ENCODE measurements at regions not wholly inside any gene's neighbourhood (a gene's known extent, or its start where the extent isn't known, plus 50 kb on each side); places are given as distances from the start of the nearest gene placed in this dataset.
"Not testable (repeated sequence)": the region's sequence is repeated elsewhere in the genome, so short reads cannot be mapped to it uniquely, and the experiment has no call there.

DNA sequence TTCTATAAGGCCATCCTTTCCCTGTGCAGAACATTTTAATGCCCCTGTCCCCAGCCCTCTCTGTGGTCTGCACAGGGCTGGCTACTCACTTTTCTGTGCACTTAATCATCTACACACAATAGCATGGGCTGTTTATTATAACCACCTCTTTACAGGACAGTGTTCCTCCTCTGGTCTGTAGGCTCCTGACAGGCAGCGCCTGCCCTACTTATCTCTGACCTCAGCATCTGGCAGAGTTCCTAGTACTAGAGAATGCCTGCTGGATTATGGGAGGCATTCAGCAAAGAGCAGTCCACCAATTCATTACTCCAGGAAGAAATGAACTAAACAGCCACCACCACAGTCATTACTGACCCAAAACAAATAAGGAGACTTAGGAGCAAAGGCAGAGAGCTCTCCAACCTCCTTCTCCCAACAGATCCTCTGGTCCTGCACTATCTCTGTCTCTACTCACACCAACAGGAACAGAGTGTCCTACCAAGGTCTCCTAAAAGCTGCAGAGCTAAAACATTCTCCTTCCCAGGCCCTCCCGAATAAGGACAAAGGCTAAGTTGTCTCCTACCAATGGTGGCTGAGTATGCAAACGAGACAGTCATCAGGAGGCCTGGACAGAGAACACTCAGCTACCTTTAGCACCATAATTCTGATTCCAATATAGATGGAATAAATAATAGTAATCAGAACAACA is 279.2 kb downstream of the QDPR start:
- DNase-seq, result no peak

DNA sequence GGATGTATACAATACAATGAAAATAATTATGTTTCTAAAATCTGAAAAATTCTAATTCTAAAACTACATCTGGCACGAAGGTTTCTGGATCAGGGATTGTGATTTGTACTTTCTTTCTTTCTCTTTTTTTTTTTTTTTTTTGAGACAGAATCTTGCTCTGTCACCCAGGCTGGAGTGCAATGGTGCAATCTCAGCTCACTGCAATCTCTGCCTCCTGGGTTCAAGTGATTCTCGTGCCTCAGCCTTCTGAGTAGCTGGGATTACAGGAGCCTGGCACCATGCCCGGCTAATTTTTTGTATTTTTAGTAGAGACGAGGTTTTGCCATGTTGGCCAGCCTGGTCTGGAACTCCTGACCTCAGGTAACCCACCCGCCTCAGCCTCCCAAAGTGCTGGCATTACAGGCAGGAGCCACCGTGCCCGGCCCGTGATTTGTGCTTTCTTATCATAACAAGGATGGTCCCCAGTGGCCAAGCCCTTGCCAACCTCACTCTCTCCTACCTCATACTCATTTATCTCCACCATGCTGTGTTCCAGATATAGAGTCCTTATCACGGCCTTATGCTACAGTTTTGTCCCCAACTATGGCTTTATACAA is 279.9 kb downstream of the QDPR start:
- DNase-seq, result not testable (repeated sequence)

GRCh38 chr4:17230727-17231126 is 281.2 kb downstream of the QDPR start:
- no peak for DNase-seq

DNA sequence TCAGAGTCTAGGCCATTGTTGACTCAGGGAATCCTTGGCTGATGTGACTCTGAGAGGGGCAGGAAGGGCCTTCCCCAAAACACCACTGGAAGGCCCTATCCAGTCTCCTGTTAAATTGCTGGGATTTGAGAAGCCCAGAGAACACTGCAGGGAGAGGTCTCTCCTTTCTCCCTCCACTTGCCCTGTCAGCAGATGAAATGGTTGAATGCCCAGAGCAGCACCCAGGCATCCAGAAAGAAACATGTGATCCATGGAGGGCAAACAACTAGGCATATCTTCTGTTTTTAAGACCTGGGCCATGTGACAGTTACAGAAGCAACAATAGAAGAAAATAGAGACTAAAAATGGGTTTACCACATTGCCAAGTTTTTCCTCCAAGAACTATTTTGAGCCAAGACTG is 291.1 kb downstream of the QDPR start:
- DNase-seq, result no peak

GRCh38 chr4:17218786-17219185 is 293.1 kb downstream of the QDPR start:
- DNase-seq, result no peak

DNA sequence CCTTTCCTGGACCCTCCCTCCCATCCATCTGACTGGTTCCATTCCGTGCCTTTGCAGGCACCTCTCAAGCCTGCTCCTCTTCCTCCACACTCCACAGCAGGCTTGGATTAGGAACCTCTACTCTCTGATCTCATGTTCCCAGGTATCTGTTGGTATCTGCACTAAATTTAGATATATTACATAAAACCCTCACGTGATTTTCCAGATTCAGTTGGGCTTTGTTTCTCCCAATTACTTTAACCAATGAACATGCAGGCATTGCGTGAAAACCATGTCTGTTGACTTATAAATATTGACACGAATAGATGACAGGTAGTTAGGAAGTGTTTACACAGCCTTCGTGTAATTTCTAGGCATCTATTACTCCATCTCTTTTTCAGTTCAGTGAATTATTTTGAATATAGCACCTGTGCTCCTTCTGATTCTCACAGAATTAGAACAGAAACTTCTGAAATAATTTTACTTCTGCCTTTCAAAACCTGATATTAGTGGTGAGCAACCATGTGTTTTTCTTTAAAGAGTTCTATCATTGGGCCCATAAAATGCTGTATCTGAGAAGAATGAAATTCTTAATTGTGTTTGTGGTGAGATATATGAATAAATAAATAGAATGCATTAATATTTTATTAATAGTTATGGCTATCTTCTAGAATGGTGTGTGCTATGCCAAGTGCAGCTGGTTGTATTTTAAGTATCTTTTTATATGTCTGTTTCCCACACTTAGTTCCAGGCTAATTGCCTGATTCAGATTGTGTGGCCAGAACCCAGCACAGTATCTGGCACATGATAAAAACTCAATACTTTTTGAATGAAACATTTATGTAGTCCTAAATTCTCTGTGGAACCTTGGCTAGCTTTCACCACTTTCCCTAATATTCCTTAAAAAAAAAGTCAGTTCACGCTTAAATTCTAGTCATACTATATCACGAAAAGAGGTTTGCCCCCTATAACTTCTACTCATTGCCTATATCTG is 304.8 kb downstream of the QDPR start:
- no peak for DNase-seq

DNA sequence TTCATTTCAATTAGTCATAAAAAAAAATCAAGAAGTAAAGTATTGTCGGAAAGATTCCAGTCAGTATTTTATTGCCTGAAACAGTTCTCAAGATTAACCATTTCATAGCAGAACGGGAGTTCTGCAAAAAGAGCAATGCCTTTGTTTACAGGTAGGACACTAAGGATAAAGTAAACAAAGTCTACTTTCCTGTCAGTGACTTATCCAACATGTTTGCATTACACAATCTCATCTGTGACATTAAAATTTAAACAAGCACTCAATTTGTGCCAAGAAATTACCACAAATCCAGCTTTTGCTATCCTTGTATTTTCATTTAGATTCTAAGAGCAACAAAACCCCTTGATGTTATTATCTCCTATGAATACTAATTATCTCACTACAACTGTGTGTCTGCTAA is 306.5 kb upstream of the LDB2 start:
- DNase-seq, result no peak

- DNase-seq, result no peak
Measured at GRCh38 chr4:17203797-17204196, 305.4 kb upstream of the LDB2 start.

DNA sequence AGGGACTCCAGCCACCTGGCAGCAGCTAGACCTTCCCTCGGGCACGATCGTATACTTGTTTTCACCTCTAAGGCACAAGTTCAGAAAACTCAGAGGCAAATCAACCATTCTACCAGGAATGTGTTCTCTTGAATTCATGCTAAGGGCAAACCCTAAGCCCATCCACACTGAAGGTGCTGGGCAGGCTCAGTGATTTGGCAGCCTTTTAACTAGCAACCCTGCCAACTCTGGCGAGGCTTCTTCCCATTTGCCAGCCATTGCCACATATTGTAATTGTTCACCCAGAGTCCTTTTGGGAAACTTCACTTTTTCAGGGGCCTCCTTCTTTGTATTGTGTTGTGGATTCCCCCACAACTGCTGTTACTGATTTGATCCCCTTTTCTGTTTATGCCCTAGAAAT is 298.6 kb upstream of the LDB2 start:
- no peak for DNase-seq

DNA sequence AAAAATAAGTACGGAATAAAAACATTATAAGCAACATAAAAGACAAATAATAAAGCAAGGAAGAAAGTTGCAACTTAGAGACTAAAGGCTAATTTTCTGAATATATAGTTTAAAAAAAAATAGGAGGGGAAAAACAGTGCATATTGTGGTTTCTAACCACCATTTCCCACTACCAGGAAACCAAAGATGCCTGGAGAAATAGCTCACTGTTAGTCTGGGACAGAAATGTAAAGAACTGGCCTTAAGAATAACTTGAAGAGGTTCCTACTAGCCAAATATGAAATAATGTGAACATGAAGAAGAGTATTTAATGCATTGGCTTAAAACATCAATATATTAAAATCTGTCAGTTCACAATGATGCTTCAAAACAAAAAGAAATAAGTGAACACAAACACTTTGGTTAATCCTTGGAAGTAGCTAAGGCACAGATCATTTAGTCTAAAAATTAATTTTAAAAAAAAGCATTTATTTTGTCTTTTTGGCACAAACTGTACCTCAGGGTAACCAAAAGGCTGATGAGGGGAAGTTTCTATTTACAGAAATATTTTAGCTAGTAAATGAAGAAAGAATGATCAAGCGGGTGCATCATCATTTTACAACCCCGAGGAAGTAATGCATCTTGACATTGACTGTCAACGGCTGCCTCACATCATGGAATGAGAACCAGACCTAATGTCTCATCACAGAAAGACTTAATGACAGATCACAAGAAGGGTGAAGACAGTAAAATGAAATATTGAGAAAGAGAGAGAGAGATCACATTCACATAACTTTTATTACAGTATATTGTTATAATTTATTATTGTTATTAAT is 297.2 kb upstream of the LDB2 start:
- no peak for DNase-seq

DNA sequence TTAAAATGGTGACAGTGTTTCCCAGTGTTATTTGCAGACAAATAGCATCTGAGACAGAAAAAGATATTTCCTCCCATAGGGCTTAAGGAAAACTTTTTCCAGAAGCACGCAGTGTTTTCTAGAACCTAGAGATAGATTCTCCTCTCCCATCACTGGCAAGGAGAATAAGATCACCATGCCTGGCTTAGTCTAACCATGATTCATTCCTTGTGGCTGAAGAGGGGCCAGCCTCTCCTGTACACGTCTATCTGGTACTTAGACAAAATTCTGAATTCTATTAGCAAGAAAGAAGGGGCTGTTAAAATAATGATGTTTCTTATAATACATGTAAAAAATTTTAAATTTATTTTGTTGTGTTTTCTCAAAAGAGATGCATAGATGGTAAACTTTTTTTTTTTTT is 296.1 kb upstream of the LDB2 start:
- DNase-seq, result no peak

DNA sequence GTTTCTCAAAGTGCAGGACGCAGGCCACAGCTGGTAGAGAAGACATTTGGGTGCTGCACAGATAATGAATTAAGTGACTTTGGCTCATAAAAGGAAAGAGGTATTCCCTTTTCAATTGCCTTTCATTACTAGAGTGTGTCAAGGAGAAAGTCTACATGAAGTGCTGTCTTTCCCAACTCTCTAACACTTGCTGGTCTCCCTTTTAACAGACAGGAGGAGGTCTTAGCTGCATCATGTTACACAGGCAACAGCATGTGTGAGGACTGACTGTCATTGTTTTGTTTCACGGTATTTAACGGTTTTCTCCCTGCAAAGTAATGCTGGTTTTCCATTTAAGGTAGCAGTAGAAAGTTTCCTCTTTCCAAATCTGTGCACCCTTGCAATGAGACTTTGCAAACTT is 291.3 kb upstream of the LDB2 start:
- DNase-seq, result no peak

GRCh38 chr4:17189401-17189720 is 290.9 kb upstream of the LDB2 start:
- no peak for DNase-seq

DNA sequence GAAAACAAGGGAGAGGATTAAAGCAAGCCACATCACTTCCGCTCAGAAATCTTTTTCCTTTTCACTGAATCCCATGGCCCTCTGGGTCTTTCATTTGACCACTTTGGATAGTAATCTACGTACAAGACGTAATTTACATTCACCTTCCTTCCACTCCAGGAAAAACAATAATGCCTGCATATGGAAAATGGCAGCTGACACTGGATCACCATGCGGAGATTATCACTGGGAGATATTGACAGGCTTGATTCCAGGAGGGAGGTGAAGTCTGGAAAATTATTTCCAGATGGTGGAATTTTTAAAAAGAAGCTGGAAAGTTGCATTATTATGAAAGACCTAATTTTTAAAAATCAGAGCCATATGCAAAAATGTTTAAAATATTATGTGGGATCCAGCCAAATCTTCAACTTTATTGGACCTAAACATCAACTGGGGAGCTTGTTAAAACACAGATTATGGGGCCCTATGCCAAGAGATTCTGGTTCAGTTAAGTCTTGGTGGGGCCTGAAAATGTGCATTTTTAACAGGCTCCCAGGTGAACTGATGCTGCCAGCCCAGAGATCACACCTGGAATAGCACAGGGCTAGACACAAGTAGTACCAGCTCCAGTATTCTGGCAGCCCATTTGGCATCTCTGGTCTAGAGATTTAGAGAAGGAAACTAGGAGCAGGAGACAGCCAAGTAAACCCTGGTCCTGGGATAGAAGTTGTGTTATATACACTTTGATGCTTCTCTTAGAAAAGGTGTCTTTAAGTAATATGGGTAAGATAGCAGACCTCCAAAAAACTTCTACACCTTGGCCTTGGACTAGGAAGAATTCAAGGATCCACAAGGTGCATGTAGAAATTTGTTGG is 290.3 kb upstream of the LDB2 start:
- DNase-seq, result no peak

GRCh38 chr4:17188125-17188524 is 289.7 kb upstream of the LDB2 start:
- no peak for DNase-seq

DNA sequence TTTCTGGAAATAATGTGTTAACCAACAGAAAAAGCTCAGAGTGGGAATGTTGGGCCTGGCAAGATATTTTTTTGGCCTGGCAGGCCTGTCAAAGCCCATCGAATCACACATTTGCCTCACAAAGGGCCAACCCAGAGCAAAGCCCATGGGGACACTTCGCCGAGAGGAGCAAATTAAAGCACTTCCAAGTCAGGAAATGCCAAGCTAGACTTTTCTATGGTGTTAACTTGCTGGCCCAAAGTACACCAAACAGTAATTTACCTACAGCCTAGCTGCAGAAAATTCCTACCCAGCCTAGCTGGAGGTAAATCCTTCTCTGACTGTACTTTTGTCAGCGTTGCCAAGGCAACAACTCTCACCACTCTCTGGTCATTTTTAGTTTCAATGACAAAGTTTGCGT is 288.6 kb upstream of the LDB2 start:
- no peak for DNase-seq

DNA sequence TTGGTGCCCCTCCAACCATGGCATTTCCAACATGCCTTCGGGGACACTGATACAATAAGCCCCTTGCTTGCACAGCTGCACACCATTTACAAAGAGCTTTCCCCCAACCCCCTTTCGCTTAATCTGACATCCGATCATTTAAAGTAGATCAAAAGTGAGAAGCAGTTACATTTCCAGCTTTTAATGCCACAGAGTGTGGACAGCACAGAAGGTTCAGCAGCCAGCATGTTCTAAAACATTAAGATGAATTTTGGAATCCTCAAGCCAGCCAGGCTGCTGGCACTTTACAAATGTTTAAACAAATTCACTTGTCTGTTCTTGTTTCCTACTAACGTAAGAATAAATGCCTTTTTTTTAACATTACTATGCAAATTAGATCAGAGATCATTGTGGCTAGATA is 284.4 kb upstream of the LDB2 start:
- DNase-seq, result no peak

GRCh38 chr4:17174751-17175150 is 276.3 kb upstream of the LDB2 start:
- no peak for DNase-seq

DNA sequence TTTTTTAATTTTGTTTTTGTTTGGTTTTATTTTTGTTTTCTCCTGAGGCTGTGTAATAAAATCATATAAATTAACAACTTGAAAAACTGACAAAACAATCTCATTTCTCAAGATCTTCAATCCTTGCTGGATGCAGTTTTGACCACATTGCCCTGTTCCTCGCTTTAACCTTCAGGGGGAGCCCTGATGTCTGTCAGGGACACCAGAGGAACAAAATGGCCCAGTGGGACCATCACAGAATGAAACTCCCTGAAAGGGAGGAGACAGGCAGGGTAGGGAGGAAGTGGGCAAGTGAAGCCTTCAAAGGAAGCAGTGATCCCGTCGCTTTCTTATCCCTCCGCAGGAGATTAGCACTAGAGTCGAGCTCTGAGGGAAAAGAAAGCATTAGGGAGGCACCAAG is 274.9 kb upstream of the LDB2 start:
- DNase-seq, result no peak

DNA sequence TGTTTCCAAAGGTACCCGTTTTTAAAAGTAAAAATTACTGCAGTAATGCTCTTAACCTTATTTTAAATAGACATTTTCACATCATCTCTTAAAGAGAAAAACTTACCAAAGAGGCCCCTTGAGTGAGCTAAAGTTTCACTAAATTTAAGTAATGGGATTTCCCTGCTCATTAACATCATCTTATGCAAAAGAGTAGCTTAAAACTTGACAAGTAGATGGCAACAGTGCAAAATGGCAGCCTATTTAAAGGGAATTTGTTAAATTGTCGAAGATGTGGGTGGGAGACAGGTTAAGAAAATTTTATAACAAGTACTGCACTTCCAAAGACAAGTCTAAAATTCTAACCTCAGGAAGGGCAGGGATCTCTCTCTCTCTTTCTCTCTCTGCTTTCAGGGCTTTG is 271.7 kb upstream of the LDB2 start:
- DNase-seq, result no peak

- no peak for DNase-seq
Measured at GRCh38 chr4:17169699-17170098, 271.3 kb upstream of the LDB2 start.

DNA sequence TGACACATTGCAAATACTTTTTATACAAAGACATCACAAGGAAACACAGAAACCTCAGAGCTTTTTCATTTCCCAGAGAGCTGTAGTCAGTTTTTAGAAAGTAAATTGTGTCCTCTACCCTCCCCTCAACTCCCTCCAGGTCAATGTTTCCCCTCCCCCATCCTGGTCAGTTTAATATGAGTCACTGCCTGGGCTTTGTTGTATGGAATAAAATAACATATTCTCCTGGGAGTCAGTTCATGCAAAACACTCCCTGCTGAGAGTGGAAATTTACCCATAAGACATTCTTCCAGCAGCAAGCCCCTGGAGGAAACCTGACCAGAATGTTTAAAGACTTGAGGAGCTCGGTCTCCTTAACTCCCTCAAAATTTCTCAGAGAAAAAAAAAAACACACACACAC is 270.1 kb upstream of the LDB2 start:
- no peak for DNase-seq
